ENCODE measurements at regions not wholly inside any gene's neighbourhood (a gene's known extent, or its start where the extent isn't known, plus 50 kb on each side); places are given as distances from the start of the nearest gene placed in this dataset.

- no peaks in the 10 kb centered on the region for H3K9me2 ChIP-seq
- peaks cover 0 to 20% of the 10 kb centered on the region in 2 experiments; a peak in 1 of 4 replicates for H3K4me1 ChIP-seq (ENCODE audit: control insufficient read depth in 1 of 2, insufficient read depth in 2 of 2, low read depth in 1 of 2, low read length in 1 of 2)
- H2AFZ ChIP-seq (ENCODE audit: low read depth): no peak overlapping the region
- H3K27ac ChIP-seq (ENCODE audit: low read depth in 2 of 2, low read length in 1 of 2): peak overlapping the region; percentile 23 to 63; a peak in 2 of 4 replicates
- no peaks in the 10 kb centered on the region for H3K27me3 ChIP-seq (ENCODE audit: insufficient read depth)
- peak overlapping the region in 1 of 2 experiments; percentile 12; a peak in 1 of 4 replicates for H3K4me3 ChIP-seq (ENCODE audit: low read depth in 2 of 2, low read length in 1 of 2)
- ChIA-PET CTCF (interaction anchor here (0.6 to 52.5 kb wide), 62 partner anchors 10 to 704 kb away, joined by 3 to 1751 read pairs (median 4); partner anchors contain the start of genes AFAP1L1, CSNK1A1, IL17B and PCYOX1L), POLR2A (interaction anchor here (0.5 to 4.7 kb wide), 12 partner anchors 12 to 147 kb away, joined by 3 to 49 read pairs (median 4); partner anchors contain the start of genes ARHGEF37 and CSNK1A1)
- H3K36me3 ChIP-seq (replicated peaks in 1 of 2; ENCODE audit: control insufficient read depth in 1 of 2, insufficient read depth in 2 of 2, low read length in 1 of 2): peaks cover 0 to 22% of the 10 kb centered on the region in 2 experiments
- WGBS (ENCODE audit: low lambda C conversion rate): 29% methylated on average over 7 of the region's 7 CpGs
- H3F3A ChIP-seq (replicated peaks; ENCODE audit: insufficient read depth): peaks cover 54% of the 10 kb centered on the region
- no peak overlapping the region for H3K9ac ChIP-seq
- H3K79me2 ChIP-seq (ENCODE audit: insufficient read depth): no peaks in the 10 kb centered on the region
- no peak overlapping the region for H3K4me2 ChIP-seq
- no peaks in the 10 kb centered on the region for H4K20me1 ChIP-seq (ENCODE audit: insufficient read depth)
- peak; percentile 88 for DNase-seq
- no peaks in the 10 kb centered on the region for H3K9me3 ChIP-seq
- TF ChIP-seq FOXJ3 (CRISPR knock-in tag; IDR thresholded peaks at IDR 0.05) (no peak), RXRA (IDR thresholded peaks at IDR 0.05; ENCODE audit: borderline replicate concordance, low read depth) (no peak), TCF12 (IDR thresholded peaks at IDR 0.05) (no peak), USF2 (IDR thresholded peaks at IDR 0.05; ENCODE audit: borderline replicate concordance, low read depth, low read length) (no peak), TAF1 (IDR thresholded peaks at IDR 0.05; ENCODE audit: borderline replicate concordance, low read depth, low read length) (no peak), FOSL2 (IDR thresholded peaks at IDR 0.05; ENCODE audit: borderline replicate concordance, low read depth) (no peak), GABPA (IDR thresholded peaks at IDR 0.05; ENCODE audit: low read depth) (no peak), ELF1 (IDR thresholded peaks at IDR 0.05) (no peak), RCOR1 (IDR thresholded peaks at IDR 0.05; ENCODE audit: low read length) (no peak), NRF1 (IDR thresholded peaks at IDR 0.05; ENCODE audit: low read depth, low read length) (no peak), JUND (IDR thresholded peaks at IDR 0.05) (no peak), YY1 (IDR thresholded peaks at IDR 0.05; ENCODE audit: low read depth) (no peak), CHD2 (IDR thresholded peaks at IDR 0.05; ENCODE audit: low read length, partially characterized antibody) (no peak), EZH2phosphoT487 (IDR thresholded peaks at IDR 0.05; ENCODE audit: borderline replicate concordance, low read depth) (no peak), POLR2AphosphoS5 (IDR thresholded peaks at IDR 0.05; ENCODE audit: low read depth, low read length) (peak; percentile 1; the same call in 1 of the 2 replicates), MEF2A (IDR thresholded peaks at IDR 0.05; ENCODE audit: borderline replicate concordance, low read depth) (no peak), TEAD4 (IDR thresholded peaks at IDR 0.05; ENCODE audit: borderline replicate concordance, insufficient read depth) (no peak)
- TF ChIP-seq, protein P1, sequence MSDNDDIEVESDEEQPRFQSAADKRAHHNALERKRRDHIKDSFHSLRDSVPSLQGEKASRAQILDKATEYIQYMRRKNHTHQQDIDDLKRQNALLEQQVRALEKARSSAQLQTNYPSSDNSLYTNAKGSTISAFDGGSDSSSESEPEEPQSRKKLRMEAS (IDR thresholded peaks at IDR 0.05; ENCODE audit: low read depth): 0 out of 2 replicates have a peak, but pooled peaks have one; percentile 10
- TF ChIP-seq, protein P2, sequence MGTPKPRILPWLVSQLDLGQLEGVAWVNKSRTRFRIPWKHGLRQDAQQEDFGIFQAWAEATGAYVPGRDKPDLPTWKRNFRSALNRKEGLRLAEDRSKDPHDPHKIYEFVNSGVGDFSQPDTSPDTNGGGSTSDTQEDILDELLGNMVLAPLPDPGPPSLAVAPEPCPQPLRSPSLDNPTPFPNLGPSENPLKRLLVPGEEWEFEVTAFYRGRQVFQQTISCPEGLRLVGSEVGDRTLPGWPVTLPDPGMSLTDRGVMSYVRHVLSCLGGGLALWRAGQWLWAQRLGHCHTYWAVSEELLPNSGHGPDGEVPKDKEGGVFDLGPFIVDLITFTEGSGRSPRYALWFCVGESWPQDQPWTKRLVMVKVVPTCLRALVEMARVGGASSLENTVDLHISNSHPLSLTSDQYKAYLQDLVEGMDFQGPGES (IDR thresholded peaks at IDR 0.05; ENCODE audit: low read depth, low read length): no peak
- TF ChIP-seq, protein P3, sequence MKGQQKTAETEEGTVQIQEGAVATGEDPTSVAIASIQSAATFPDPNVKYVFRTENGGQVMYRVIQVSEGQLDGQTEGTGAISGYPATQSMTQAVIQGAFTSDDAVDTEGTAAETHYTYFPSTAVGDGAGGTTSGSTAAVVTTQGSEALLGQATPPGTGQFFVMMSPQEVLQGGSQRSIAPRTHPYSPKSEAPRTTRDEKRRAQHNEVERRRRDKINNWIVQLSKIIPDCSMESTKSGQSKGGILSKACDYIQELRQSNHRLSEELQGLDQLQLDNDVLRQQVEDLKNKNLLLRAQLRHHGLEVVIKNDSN (IDR thresholded peaks at IDR 0.05; ENCODE audit: borderline replicate concordance, low read depth): no peak
- TF ChIP-seq, protein P4, sequence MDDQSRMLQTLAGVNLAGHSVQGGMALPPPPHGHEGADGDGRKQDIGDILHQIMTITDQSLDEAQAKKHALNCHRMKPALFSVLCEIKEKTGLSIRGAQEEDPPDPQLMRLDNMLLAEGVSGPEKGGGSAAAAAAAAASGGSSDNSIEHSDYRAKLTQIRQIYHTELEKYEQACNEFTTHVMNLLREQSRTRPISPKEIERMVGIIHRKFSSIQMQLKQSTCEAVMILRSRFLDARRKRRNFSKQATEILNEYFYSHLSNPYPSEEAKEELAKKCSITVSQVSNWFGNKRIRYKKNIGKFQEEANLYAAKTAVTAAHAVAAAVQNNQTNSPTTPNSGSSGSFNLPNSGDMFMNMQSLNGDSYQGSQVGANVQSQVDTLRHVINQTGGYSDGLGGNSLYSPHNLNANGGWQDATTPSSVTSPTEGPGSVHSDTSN (IDR thresholded peaks at IDR 0.05): 0 out of 2 replicates have a peak, but pooled peaks have one; percentile 1
- TF ChIP-seq, protein P5, sequence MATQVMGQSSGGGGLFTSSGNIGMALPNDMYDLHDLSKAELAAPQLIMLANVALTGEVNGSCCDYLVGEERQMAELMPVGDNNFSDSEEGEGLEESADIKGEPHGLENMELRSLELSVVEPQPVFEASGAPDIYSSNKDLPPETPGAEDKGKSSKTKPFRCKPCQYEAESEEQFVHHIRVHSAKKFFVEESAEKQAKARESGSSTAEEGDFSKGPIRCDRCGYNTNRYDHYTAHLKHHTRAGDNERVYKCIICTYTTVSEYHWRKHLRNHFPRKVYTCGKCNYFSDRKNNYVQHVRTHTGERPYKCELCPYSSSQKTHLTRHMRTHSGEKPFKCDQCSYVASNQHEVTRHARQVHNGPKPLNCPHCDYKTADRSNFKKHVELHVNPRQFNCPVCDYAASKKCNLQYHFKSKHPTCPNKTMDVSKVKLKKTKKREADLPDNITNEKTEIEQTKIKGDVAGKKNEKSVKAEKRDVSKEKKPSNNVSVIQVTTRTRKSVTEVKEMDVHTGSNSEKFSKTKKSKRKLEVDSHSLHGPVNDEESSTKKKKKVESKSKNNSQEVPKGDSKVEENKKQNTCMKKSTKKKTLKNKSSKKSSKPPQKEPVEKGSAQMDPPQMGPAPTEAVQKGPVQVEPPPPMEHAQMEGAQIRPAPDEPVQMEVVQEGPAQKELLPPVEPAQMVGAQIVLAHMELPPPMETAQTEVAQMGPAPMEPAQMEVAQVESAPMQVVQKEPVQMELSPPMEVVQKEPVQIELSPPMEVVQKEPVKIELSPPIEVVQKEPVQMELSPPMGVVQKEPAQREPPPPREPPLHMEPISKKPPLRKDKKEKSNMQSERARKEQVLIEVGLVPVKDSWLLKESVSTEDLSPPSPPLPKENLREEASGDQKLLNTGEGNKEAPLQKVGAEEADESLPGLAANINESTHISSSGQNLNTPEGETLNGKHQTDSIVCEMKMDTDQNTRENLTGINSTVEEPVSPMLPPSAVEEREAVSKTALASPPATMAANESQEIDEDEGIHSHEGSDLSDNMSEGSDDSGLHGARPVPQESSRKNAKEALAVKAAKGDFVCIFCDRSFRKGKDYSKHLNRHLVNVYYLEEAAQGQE (IDR thresholded peaks at IDR 0.05; ENCODE audit: low read depth, low read length): no peak
- TF ChIP-seq, protein P6, sequence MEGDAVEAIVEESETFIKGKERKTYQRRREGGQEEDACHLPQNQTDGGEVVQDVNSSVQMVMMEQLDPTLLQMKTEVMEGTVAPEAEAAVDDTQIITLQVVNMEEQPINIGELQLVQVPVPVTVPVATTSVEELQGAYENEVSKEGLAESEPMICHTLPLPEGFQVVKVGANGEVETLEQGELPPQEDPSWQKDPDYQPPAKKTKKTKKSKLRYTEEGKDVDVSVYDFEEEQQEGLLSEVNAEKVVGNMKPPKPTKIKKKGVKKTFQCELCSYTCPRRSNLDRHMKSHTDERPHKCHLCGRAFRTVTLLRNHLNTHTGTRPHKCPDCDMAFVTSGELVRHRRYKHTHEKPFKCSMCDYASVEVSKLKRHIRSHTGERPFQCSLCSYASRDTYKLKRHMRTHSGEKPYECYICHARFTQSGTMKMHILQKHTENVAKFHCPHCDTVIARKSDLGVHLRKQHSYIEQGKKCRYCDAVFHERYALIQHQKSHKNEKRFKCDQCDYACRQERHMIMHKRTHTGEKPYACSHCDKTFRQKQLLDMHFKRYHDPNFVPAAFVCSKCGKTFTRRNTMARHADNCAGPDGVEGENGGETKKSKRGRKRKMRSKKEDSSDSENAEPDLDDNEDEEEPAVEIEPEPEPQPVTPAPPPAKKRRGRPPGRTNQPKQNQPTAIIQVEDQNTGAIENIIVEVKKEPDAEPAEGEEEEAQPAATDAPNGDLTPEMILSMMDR (IDR thresholded peaks at IDR 0.05): peak; percentile 95
Observed at GRCh38 chr5:149434162-149435014, 55.3 kb upstream of the IL17B start.
